DOHH2 (cell line): ENCODE measurements at regions not wholly inside any gene's neighbourhood (a gene's known extent, or its start where the extent isn't known, plus 50 kb on each side); places are given as distances from the start of the nearest gene placed in this dataset.

Experiments
- CTCF ChIP-seq: fragments of 200-600 bp; sonication (generic); IDR thresholded peaks from one replicate; pipeline ENCODE4 v1.5.1; 2014; ENCODE audit warnings: antibody characterized with exemption, mild to moderate bottlenecking, low read depth, low read length; ENCODE audit not compliant: poor library complexity, severe bottlenecking
- EZH2phosphoT487 ChIP-seq: fragments of 200-600 bp; sonication (generic); IDR thresholded peaks from 2 replicates; pipeline ENCODE4 v1.6.1; 2017; ENCODE audit warnings: borderline replicate concordance, mild to moderate bottlenecking, antibody characterized with exemption, low read length, moderate library complexity, mixed read lengths

GRCh38 chr2:44112096-44112495 is 56.6 kb upstream of the PPM1B start:
- no peak for TF ChIP-seq CTCF
- TF ChIP-seq EZH2phosphoT487, result no peak
